ENCODE measurements at regions not wholly inside any gene's neighbourhood (a gene's known extent, or its start where the extent isn't known, plus 50 kb on each side); places are given as distances from the start of the nearest gene placed in this dataset.

DNA sequence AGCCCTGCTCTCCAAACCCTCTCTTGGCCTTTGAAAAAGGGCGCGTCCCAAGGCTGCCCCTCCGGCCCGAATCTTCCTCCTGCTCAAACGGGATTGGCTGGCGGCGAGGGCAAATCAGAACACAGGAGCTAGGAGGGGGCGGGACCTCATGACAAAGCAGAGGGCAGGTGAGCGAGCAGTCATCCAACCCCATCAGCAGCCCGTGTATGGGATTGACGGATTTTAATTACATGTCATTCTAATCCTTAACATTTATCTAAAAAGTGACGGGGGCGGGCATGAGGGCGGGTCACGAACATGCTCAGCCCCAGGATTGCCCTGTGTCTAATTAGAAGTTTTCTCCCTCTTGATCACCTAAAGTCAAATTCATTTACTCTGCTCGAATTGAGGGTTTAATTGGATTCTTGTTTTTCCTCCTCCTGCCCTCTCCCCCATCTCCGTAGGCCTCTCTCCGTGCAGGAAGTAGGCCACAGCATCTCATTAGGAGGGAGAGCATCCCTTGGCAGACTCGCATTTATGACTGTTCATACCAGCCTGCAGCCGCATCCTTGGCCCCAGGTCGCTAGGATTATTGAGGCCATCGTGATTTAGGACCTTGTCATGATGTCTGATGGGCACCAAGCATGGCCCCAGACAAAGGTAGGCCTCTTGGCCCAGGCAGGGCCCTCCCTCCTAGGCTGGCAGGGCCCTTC lies 147.1 kb downstream of the CHST1 start:
- H3K36me3 ChIP-seq (ENCODE audit: insufficient read depth, low read length): no peaks in the 10 kb centered on the region
- H2AFZ ChIP-seq (ENCODE audit: low read depth, low read length): no peak overlapping the region
- Mint-ChIP-seq H3K4me3 (ENCODE audit: unreplicated experiment) (no peak overlapping the region), H3K4me1 (ENCODE audit: low read depth, unreplicated experiment) (peaks cover 7% of the 10 kb centered on the region), H3K36me3 (ENCODE audit: low read depth, unreplicated experiment) (no peaks in the 10 kb centered on the region), H3K9me3 (ENCODE audit: unreplicated experiment) (peaks cover 24% of the 10 kb centered on the region), H3K27ac (ENCODE audit: unreplicated experiment) (no peak overlapping the region), H3K27me3 (ENCODE audit: low read depth, unreplicated experiment) (peaks cover 49% of the 10 kb centered on the region)
- H3K9me3 ChIP-seq (ENCODE audit: insufficient read depth, low read depth, low read length): no peaks in the 10 kb centered on the region
- H4K20me1 ChIP-seq (ENCODE audit: insufficient read depth, low read length): no peaks in the 10 kb centered on the region
- H3K4me2 ChIP-seq (ENCODE audit: low read length): no peak overlapping the region
- H3K79me2 ChIP-seq (ENCODE audit: insufficient read depth, low read length): no peaks in the 10 kb centered on the region
- FAIRE-seq (no peak), DNase-seq (ENCODE audit: low read depth) (no peak)
- no peak overlapping the region for H3K9ac ChIP-seq (ENCODE audit: low read length)
- H3K27me3 ChIP-seq (ENCODE audit: insufficient read depth, low read length): no peaks in the 10 kb centered on the region
- no peak overlapping the region for H3K27ac ChIP-seq (ENCODE audit: low read depth, low read length)
- H3K4me1 ChIP-seq (ENCODE audit: insufficient read depth, low read length): no peaks in the 10 kb centered on the region
- TF ChIP-seq CTCF (IDR thresholded peaks at IDR 0.05; ENCODE audit: insufficient read depth, low read depth, low read length): no peak
- no peak for TF ChIP-seq EZH2 (IDR thresholded peaks at IDR 0.05; ENCODE audit: insufficient read depth, low read length)
- no peak overlapping the region for H3K4me3 ChIP-seq (ENCODE audit: insufficient read depth, low read depth, low read length)

DNA sequence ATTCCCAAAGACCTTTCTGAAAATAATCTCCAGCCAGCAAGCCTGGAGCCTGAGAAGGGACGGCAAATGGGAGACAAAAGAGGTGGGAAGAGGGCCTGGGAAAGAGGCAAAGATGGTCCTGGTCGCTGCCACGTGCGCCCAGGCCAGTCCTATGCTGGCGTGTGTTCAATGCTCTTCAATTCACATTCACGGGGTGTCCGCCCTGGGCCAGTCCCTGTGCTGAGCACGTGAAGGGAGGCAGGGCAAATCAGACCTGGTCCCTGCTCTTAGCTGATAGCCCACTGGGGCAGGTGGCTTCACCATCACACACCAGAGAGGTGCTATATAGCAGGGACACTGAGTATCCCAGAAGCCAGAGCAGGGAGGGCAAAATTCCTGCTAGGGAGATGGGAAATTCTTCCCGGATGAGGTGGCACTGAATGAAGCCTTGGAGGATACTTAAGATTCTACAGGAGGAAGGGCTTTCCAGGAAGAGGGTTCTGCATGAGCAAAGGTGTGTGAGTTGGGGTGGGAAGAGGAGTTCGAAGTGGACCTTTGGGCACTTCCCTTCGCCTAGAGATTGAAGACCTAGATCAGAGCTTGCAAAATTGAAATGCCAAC lies 148.2 kb downstream of the CHST1 start:
- H3K4me2 ChIP-seq (ENCODE audit: low read length): no peak overlapping the region
- H3K36me3 ChIP-seq (ENCODE audit: insufficient read depth, low read length): no peaks in the 10 kb centered on the region
- H3K27me3 ChIP-seq (ENCODE audit: insufficient read depth, low read length): no peaks in the 10 kb centered on the region
- Mint-ChIP-seq H3K36me3 (ENCODE audit: low read depth, unreplicated experiment) (no peaks in the 10 kb centered on the region), H3K4me3 (ENCODE audit: unreplicated experiment) (no peak overlapping the region), H3K4me1 (ENCODE audit: low read depth, unreplicated experiment) (peaks cover 7% of the 10 kb centered on the region), H3K9me3 (ENCODE audit: unreplicated experiment) (peaks cover 17% of the 10 kb centered on the region), H3K27me3 (ENCODE audit: low read depth, unreplicated experiment) (peaks cover 50% of the 10 kb centered on the region), H3K27ac (ENCODE audit: unreplicated experiment) (no peak overlapping the region)
- H3K4me3 ChIP-seq (ENCODE audit: insufficient read depth, low read depth, low read length): no peak overlapping the region
- H4K20me1 ChIP-seq (ENCODE audit: insufficient read depth, low read length): no peaks in the 10 kb centered on the region
- H3K27ac ChIP-seq (ENCODE audit: low read depth, low read length): no peak overlapping the region
- no peak overlapping the region for H2AFZ ChIP-seq (ENCODE audit: low read depth, low read length)
- H3K9ac ChIP-seq (ENCODE audit: low read length): no peak overlapping the region
- H3K9me3 ChIP-seq (ENCODE audit: insufficient read depth, low read depth, low read length): no peaks in the 10 kb centered on the region
- FAIRE-seq (no peak), DNase-seq (ENCODE audit: low read depth) (no peak)
- no peaks in the 10 kb centered on the region for H3K4me1 ChIP-seq (ENCODE audit: insufficient read depth, low read length)
- no peak for TF ChIP-seq CTCF (IDR thresholded peaks at IDR 0.05; ENCODE audit: insufficient read depth, low read depth, low read length)
- TF ChIP-seq EZH2 (IDR thresholded peaks at IDR 0.05; ENCODE audit: insufficient read depth, low read length): no peak
- H3K79me2 ChIP-seq (ENCODE audit: insufficient read depth, low read length): no peaks in the 10 kb centered on the region

DNA sequence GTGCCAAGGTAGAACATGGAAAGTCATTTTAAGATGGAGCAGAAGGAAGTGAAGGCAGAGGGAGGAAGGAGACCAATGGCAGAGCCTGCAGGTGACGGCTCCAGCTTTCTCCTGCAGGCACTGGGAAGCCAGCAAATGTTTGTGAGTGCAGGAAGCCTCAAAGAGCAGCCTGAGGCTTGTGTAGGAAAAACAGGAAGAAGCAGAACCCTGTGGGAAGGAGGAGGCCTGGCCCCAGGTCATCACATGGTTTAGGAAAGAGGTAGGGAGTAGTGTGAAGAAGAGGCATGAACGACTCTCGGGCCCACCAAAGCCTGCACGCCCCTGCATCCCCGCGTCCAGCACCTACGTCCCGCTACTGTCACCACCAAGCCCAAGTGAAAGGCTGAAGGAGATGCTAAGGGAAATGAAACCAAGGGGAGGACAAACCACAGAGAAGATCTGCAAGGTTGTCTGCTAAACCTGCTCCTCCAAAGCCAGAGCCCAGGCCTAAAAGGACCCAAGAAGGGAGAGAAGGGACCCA lies 151.5 kb downstream of the CHST1 start:
- Histone ChIP-seq H3K4me3 (ENCODE audit: insufficient read depth, low read depth, low read length) (no peak overlapping the region), H3K9me3 (ENCODE audit: insufficient read depth, low read depth, low read length) (no peaks in the 10 kb centered on the region), H3K9ac (ENCODE audit: low read length) (no peak overlapping the region), H3K79me2 (ENCODE audit: insufficient read depth, low read length) (no peaks in the 10 kb centered on the region), H2AFZ (ENCODE audit: low read depth, low read length) (no peak overlapping the region), H3K4me1 (ENCODE audit: insufficient read depth, low read length) (no peaks in the 10 kb centered on the region), H3K36me3 (ENCODE audit: insufficient read depth, low read length) (no peaks in the 10 kb centered on the region), H3K27me3 (ENCODE audit: insufficient read depth, low read length) (no peaks in the 10 kb centered on the region), H3K4me2 (ENCODE audit: low read length) (no peak overlapping the region), H4K20me1 (ENCODE audit: insufficient read depth, low read length) (no peaks in the 10 kb centered on the region), H3K27ac (ENCODE audit: low read depth, low read length) (no peak overlapping the region)
- Mint-ChIP-seq H3K27me3 (ENCODE audit: low read depth, unreplicated experiment) (peaks cover 52% of the 10 kb centered on the region), H3K4me1 (ENCODE audit: low read depth, unreplicated experiment) (peaks cover 7% of the 10 kb centered on the region), H3K4me3 (ENCODE audit: unreplicated experiment) (no peak overlapping the region), H3K36me3 (ENCODE audit: low read depth, unreplicated experiment) (no peaks in the 10 kb centered on the region), H3K27ac (ENCODE audit: unreplicated experiment) (no peak overlapping the region), H3K9me3 (ENCODE audit: unreplicated experiment) (peaks cover 2% of the 10 kb centered on the region)
- FAIRE-seq (no peak), DNase-seq (ENCODE audit: low read depth) (no peak)
- TF ChIP-seq CTCF (IDR thresholded peaks at IDR 0.05; ENCODE audit: insufficient read depth, low read depth, low read length) (no peak), EZH2 (IDR thresholded peaks at IDR 0.05; ENCODE audit: insufficient read depth, low read length) (no peak)
